ENCODE measurements at regions not wholly inside any gene's neighbourhood (a gene's known extent, or its start where the extent isn't known, plus 50 kb on each side); places are given as distances from the start of the nearest gene placed in this dataset.

DNA sequence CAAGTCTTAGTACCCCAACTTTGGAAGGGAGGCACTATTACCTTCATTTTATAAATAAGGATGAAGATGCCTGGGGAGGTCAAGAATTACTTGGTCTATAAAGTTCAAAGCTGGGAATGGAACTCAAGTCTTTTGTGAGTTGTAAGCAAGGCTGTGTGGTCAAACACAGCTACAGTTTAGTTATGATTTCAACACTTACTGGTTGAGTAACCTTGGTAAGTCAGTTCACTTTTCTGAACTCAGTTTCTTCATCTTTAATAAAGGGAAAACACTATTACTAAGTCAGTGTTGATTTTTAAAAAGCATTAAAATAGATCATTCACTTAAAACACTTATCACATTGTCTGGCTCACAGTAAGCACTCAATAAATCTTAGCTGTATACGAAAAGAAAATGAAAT lies 200.4 kb upstream of the ADAMTS9 start:
- TF ChIP-seq, protein P1, sequence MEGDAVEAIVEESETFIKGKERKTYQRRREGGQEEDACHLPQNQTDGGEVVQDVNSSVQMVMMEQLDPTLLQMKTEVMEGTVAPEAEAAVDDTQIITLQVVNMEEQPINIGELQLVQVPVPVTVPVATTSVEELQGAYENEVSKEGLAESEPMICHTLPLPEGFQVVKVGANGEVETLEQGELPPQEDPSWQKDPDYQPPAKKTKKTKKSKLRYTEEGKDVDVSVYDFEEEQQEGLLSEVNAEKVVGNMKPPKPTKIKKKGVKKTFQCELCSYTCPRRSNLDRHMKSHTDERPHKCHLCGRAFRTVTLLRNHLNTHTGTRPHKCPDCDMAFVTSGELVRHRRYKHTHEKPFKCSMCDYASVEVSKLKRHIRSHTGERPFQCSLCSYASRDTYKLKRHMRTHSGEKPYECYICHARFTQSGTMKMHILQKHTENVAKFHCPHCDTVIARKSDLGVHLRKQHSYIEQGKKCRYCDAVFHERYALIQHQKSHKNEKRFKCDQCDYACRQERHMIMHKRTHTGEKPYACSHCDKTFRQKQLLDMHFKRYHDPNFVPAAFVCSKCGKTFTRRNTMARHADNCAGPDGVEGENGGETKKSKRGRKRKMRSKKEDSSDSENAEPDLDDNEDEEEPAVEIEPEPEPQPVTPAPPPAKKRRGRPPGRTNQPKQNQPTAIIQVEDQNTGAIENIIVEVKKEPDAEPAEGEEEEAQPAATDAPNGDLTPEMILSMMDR (IDR thresholded peaks at IDR 0.05): no peak
- TF ChIP-seq POLR2A (IDR thresholded peaks at IDR 0.05): no peak

Data from thyroid gland (tissue), 4 donors.